ENCODE measurements at regions not wholly inside any gene's neighbourhood (a gene's known extent, or its start where the extent isn't known, plus 50 kb on each side); places are given as distances from the start of the nearest gene placed in this dataset.

GRCh38 chr2:216807857-216808272 is 52.0 kb downstream of the TNP1 start:
- no peak for TF ChIP-seq EZH2 (IDR thresholded peaks at IDR 0.05)
- TF ChIP-seq POLR2AphosphoS5 (IDR thresholded peaks at IDR 0.05; ENCODE audit: borderline replicate concordance, low read depth, low read length): no peak
